H1 (cell line): ENCODE measurements at regions not wholly inside any gene's neighbourhood (a gene's known extent, or its start where the extent isn't known, plus 50 kb on each side); places are given as distances from the start of the nearest gene placed in this dataset.

Experiments
- BACH1 ChIP-seq: IDR thresholded peaks from 2 replicates; pipeline ENCODE4 v1.6.1; 2012; ENCODE audit warnings: low read length, improper control_type of control experiment
- BCL11A ChIP-seq, 2 experiments: IDR thresholded peaks; one replicate each; pipeline ENCODE4 v1.6.1; 2011; ENCODE audit warnings: low read depth in 2 of 2, low read length in 2 of 2, mild to moderate bottlenecking in 2 of 2
- CBX5 ChIP-seq: fragments of 300-800, 300-1000 bp; sonication (generic); IDR thresholded peaks from 2 replicates; pipeline ENCODE4 v1.7.1; 2016; ENCODE audit warnings: antibody characterized with exemption, low read length, low read depth
- CHD2 ChIP-seq: IDR thresholded peaks from 2 replicates; pipeline ENCODE4 v1.6.1; 2012; ENCODE audit warnings: low read length, improper control_type of control experiment
- EGR1 ChIP-seq: IDR thresholded peaks from 2 replicates; pipeline ENCODE4 v1.6.1; 2011; ENCODE audit warnings: low read depth, low read length, borderline replicate concordance
- HDAC2 ChIP-seq, 2 experiments: fragments of 300-600 bp in 1 of 2; sonication (generic) in 1 of 2; IDR thresholded peaks; 2 replicates each; pipeline ENCODE4 v1.6.1; 2011 to 2012; ENCODE audit warnings: low read depth in 2 of 2, low read length in 2 of 2, mild to moderate bottlenecking in 2 of 2, moderate library complexity in 2 of 2, borderline replicate concordance in 1 of 2, inconsistent platforms in 1 of 2
- PHF8 ChIP-seq: fragments of 200-600 bp; sonication (generic); conservative IDR thresholded peaks from 2 replicates; pipeline ENCODE4 v1.7.1; 2012; ENCODE audit warnings: low read depth, mild to moderate bottlenecking, inconsistent platforms, low read length, moderate library complexity
- RAD21 ChIP-seq, 2 experiments: IDR thresholded peaks in 1 of 2; conservative IDR thresholded peaks in 1 of 2; 2 replicates each; pipeline ENCODE4 v1.6.1; 2011; ENCODE audit warnings: low read depth in 2 of 2, low read length in 2 of 2, improper control_type of control experiment in 1 of 2, inconsistent platforms in 1 of 2, mild to moderate bottlenecking in 1 of 2, moderate library complexity in 1 of 2
- RBBP5 ChIP-seq: IDR thresholded peaks from 2 replicates; pipeline ENCODE4 v1.7.1; 2012; ENCODE audit warnings: low read depth, mild to moderate bottlenecking, inconsistent platforms, low read length, moderate library complexity, borderline replicate concordance
- RFX5 ChIP-seq: IDR thresholded peaks from 2 replicates; pipeline ENCODE4 v1.6.1; 2011; ENCODE audit warnings: low read depth, low read length, improper control_type of control experiment, borderline replicate concordance
- RXRA ChIP-seq: IDR thresholded peaks from 2 replicates; pipeline ENCODE4 v1.6.1; 2011; ENCODE audit warnings: low read depth, mild to moderate bottlenecking, low read length, moderate library complexity; ENCODE audit not compliant: insufficient read depth
- SUZ12 ChIP-seq: fragments of 200-600 bp; sonication (generic); IDR thresholded peaks from 2 replicates; pipeline ENCODE4 v1.6.1; 2012; ENCODE audit warnings: mild to moderate bottlenecking, inconsistent platforms, low read length, moderate library complexity, mixed read lengths
- TBP ChIP-seq: IDR thresholded peaks from 2 replicates; pipeline ENCODE4 v1.6.1; 2011; ENCODE audit warnings: low read depth, low read length, improper control_type of control experiment
- TEAD4 ChIP-seq: IDR thresholded peaks from 2 replicates; pipeline ENCODE4 v1.6.1; 2012; ENCODE audit warnings: low read depth, low read length, inconsistent platforms, mixed read lengths

GRCh38 chr12:65761301-65761700 lies 63.0 kb upstream of the HMGA2 start (continued):
- no peak for TF ChIP-seq SUZ12
- no peak for TF ChIP-seq BCL11A (IDR thresholded peaks at IDR 0.05; ENCODE audit: low read depth in 2 of 2, low read length in 2 of 2)
- peak; percentile 27; the same call in 1 of the 2 replicates for TF ChIP-seq BACH1
- no peak for TF ChIP-seq RFX5
- TF ChIP-seq PHF8: no peak
- peak; percentile 85 for TF ChIP-seq TEAD4
- no peak for TF ChIP-seq RXRA
- TF ChIP-seq TBP: no peak
- TF ChIP-seq CBX5: no peak
- no peak for TF ChIP-seq EGR1
- no peak for TF ChIP-seq HDAC2 (IDR thresholded peaks at IDR 0.05; ENCODE audit: borderline replicate concordance in 1 of 2, low read depth in 2 of 2, low read length in 2 of 2)
- no peak for TF ChIP-seq RBBP5
- no peak for TF ChIP-seq CHD2
- TF ChIP-seq RAD21 (IDR thresholded peaks at IDR 0.05 in 1 of 2, conservative IDR thresholded peaks at IDR 0.05 in 1 of 2; ENCODE audit: low read depth in 2 of 2, low read length in 2 of 2): no peak
